Psoas muscle (tissue), 7 donors: ENCODE measurements at regions not wholly inside any gene's neighbourhood (a gene's known extent, or its start where the extent isn't known, plus 50 kb on each side); places are given as distances from the start of the nearest gene placed in this dataset.

Experiments used
- ATAC-seq, 4 donors: fragments of 200-7000 bp; cut with Tn5 transposase; one replicate each; pipeline ENCODE4 v1.9.1; 2020; ENCODE audit warnings: moderate library complexity in 3 of 4, mild to moderate bottlenecking in 2 of 4
- DNase-seq, 2 donors: peaks; one replicate each; pipeline ENCODE4 v3.0.0-alpha.2; 2020
- H3K27ac ChIP-seq: fragments of 200-600 bp; one replicate; pipeline ENCODE4 v1.8.0; 2022
- H3K27me3 ChIP-seq, 3 donors: fragments of 200-600 bp in 1 of 3; one replicate each; pipeline versions ENCODE4 v1.6.1 to v1.8.0; 2013 to 2022; ENCODE audit warnings: low read length in 2 of 3, mild to moderate bottlenecking in 2 of 3, moderate library complexity in 1 of 3; ENCODE audit not compliant: insufficient read depth in 3 of 3
- H3K36me3 ChIP-seq, 2 donors: fragments of 200-600 bp in 1 of 2; one replicate each; pipeline versions ENCODE4 v1.6.1 to v1.8.0; 2013 to 2022; ENCODE audit warnings: low read depth in 1 of 2, mild to moderate bottlenecking in 1 of 2, moderate library complexity in 1 of 2; ENCODE audit not compliant: insufficient read depth in 1 of 2
- H3K4me1 ChIP-seq: fragments of 200-600 bp; one replicate; pipeline ENCODE4 v1.8.0; 2022
- H3K4me3 ChIP-seq: fragments of 200-600 bp; one replicate; pipeline ENCODE4 v1.8.0; 2022; ENCODE audit warnings: mild to moderate bottlenecking
- H3K9me3 ChIP-seq: fragments of 200-600 bp; one replicate; pipeline ENCODE4 v1.8.0; 2022
- WGBS, 3 donors: extraction: QIAGEN DNeasy Blood & Tissue Kit; methylation state at CpG; one replicate each; pipeline versions ENCODE4 v1.1.6 to v1.1.7; 2013; 5-methylcytosine and 5-hydroxymethylcytosine counted together
- intact Hi-C, 2 donors: fragments of 100-400 bp; cut with DNase I; formaldehyde crosslinking; loops; one replicate each; pipeline versions ENCODE4 v1.11.0 to v1.14.2; 2022
- TF ChIP-seq, protein P1 (sequence below): fragments of 200-600 bp; IDR thresholded peaks from one replicate; pipeline ENCODE4 v1.8.0; 2022; ENCODE audit warnings: antibody characterized with exemption
- donor health status: healthy with polysubstance abuse.
- donor health status: DM: no; HTN: no; CAD: no; lungs with moderate emphysema.
- donor health status: Bipolar disorder and iron deficiency.
- donor health status: healthy.
- donor health status: DM: yes; HTN: yes; CAD: no.
- donor health status: DM: no; HTN: no; CAD: no.
- donor health status: DM: yes; HTN: yes; CAD: no.

DNA sequence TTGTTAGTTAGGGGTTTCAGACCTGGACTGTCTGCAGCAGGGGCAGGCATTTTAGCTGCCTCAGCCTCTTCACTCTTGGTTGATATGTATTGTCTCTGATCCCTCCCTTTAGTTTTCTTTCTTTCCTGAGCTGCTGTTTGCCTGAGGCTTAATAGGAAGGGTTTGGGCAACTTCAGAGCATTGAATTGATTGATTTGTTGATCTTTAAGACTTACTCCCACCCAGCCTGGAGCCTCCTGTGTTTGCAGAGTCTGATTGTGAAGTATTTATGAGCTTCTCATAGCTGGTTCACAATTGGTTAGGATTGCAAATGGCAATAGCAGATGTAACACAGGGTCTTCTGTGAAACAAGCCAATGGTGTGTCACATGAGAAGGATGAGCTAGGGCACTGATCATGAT is 671.8 kb upstream of the SEMA6A start:
- no peak overlapping the region for H3K4me3 ChIP-seq

DNA sequence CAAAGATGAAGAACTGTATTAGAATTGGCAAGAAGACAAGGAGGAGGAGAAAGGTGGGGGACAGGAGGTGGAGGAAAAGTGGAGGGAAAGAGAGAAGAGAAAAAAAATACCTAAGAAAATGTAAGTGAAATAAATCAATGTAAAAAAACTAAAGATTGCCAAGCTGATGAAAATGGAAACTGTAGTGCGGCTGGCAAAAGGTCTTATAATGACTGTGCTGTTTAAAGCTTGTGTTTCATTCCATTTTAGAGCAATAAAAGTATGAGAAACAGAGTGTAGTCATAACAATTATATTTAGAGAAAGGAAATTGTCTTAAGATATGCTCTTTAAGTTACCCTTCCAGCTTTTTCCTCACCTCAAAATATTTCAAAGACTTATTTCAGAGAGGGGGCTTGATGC is 670.5 kb upstream of the SEMA6A start:
- Histone ChIP-seq H3K27ac (no peak overlapping the region), H3K4me1 (no peaks in the 10 kb centered on the region), H3K4me3 (no peak overlapping the region), H3K9me3 (no peaks in the 10 kb centered on the region), H3K27me3 (no peaks in the 10 kb centered on the region), H3K36me3 (no peaks in the 10 kb centered on the region)
- TF ChIP-seq, protein P1, sequence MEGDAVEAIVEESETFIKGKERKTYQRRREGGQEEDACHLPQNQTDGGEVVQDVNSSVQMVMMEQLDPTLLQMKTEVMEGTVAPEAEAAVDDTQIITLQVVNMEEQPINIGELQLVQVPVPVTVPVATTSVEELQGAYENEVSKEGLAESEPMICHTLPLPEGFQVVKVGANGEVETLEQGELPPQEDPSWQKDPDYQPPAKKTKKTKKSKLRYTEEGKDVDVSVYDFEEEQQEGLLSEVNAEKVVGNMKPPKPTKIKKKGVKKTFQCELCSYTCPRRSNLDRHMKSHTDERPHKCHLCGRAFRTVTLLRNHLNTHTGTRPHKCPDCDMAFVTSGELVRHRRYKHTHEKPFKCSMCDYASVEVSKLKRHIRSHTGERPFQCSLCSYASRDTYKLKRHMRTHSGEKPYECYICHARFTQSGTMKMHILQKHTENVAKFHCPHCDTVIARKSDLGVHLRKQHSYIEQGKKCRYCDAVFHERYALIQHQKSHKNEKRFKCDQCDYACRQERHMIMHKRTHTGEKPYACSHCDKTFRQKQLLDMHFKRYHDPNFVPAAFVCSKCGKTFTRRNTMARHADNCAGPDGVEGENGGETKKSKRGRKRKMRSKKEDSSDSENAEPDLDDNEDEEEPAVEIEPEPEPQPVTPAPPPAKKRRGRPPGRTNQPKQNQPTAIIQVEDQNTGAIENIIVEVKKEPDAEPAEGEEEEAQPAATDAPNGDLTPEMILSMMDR = no peak
- intact Hi-C loops = no loop called here
- no peak for ATAC-seq
- no peak for DNase-seq
- 84 to 97% (median 92%) methylated on average over 1 of the region's 1 CpG for WGBS, 3 donors

More for the DNA sequence above, 671.8 kb upstream of the SEMA6A start:
- H3K27ac ChIP-seq = no peak overlapping the region
- H3K9me3 ChIP-seq = no peaks in the 10 kb centered on the region
- intact Hi-C loops = no loop called here
- DNase-seq = no peak
- no peak for ATAC-seq
- no peaks in the 10 kb centered on the region for H3K4me1 ChIP-seq
- H3K27me3 ChIP-seq = no peaks in the 10 kb centered on the region
- TF ChIP-seq, protein P1 = no peak
- H3K36me3 ChIP-seq = no peaks in the 10 kb centered on the region

DNA sequence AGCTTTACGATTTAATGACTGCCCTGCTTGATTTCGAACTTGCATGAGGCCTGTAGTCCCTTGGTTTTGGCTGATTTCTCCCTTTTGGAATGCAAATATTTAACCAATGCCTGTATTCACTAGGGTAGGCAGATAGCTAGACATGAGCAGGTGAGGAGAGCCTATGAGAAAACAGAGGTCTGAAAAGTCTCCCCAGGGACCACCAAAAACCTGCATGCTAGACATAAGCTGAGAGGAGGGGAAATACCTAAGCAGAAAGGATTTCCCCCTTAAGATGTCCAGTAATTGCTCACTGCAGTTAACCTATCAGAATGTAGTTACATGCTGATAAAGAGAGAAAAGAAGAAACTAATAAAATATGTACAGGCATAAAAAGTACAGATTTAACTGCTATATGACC is 667.4 kb upstream of the SEMA6A start:
- TF ChIP-seq, protein P1 = no peak
- Histone ChIP-seq H3K36me3 (no peaks in the 10 kb centered on the region), H3K27ac (no peak overlapping the region), H3K4me3 (no peak overlapping the region), H3K9me3 (no peaks in the 10 kb centered on the region), H3K27me3 (no peaks in the 10 kb centered on the region), H3K4me1 (no peaks in the 10 kb centered on the region)
- no peak for ATAC-seq
- intact Hi-C loops = no loop called here
- WGBS, 3 donors = 69 to 94% (median 72%) methylated on average over 2 of the region's 2 CpGs
- no peak for DNase-seq

DNA sequence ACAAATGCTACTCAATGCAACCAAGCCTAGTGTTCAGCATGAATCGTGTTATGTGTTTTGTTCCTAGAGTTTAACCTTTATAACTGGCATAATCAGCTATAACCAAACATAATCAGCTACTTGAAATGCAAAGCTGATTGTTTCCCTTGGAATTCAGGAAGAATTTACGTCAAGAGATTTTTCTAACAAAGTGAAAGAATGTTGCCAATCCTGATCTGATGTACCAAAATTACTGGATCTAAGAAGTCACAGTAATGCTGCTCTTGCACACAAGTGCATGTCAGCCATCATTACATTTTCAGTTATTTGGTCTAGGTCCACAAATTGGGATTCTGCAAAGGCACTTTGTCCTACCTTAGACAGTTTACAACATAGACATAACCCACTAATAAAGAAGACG is 662.3 kb upstream of the SEMA6A start:
- Histone ChIP-seq H3K27ac (no peak overlapping the region), H3K27me3 (no peaks in the 10 kb centered on the region), H3K36me3 (no peaks in the 10 kb centered on the region), H3K4me3 (no peak overlapping the region), H3K4me1 (no peaks in the 10 kb centered on the region), H3K9me3 (no peaks in the 10 kb centered on the region)
- WGBS, 3 donors = 82 to 91% (median 84%) methylated on average over 3 of the region's 3 CpGs
- TF ChIP-seq, protein P1 = no peak
- ATAC-seq (no peak), DNase-seq (no peak)
- intact Hi-C loops = no loop called here

DNA sequence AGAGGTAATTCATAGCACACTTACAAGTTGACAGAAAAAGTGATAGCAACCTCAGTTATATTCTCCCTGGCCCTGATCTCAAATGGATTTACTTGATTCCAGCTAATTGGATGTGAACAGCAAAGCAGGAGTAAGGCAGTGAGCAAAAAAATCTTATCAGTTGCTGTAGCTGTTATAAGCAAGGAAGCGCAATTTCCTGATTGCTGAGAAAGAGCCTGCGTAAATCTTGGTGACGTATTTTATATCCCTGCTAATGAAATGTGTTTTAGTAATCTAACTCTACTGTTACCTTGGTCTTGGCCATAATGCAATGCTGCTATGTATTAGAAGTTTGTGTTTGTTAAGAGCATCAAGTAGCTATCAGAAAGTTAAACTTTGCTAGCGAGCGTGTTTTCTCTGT is 661.2 kb upstream of the SEMA6A start:
- Histone ChIP-seq H3K27me3 (no peaks in the 10 kb centered on the region), H3K4me3 (no peak overlapping the region), H3K9me3 (no peaks in the 10 kb centered on the region), H3K36me3 (no peaks in the 10 kb centered on the region), H3K4me1 (no peaks in the 10 kb centered on the region), H3K27ac (no peak overlapping the region)
- WGBS, 3 donors = 76 to 78% (median 78%) methylated on average over 5 of the region's 5 CpGs
- DNase-seq = no peak
- TF ChIP-seq, protein P1 = no peak
- intact Hi-C loops = no loop called here
- ATAC-seq = no peak
